GM21360 (cell line): ENCODE measurements at regions not wholly inside any gene's neighbourhood (a gene's known extent, or its start where the extent isn't known, plus 50 kb on each side); places are given as distances from the start of the nearest gene placed in this dataset.
"Not testable (repeated sequence)": the region's sequence is repeated elsewhere in the genome, so short reads cannot be mapped to it uniquely, and the experiment has no call there.

ENCODE experiments used
- ATAC-seq: cut with Tn5 transposase; IDR thresholded peaks from one replicate; pipeline ENCODE4 v1.9.1; 2021; ENCODE audit warnings: mild to moderate bottlenecking, moderate library complexity; ENCODE audit not compliant: unreplicated experiment

GRCh38 chr16:51869176-51869575 is 677.8 kb downstream of the TOX3 start:
- no peak for ATAC-seq

- no peak for ATAC-seq
These were observed 678.3 kb downstream of the TOX3 start for GRCh38 chr16:51868631-51869030.

- ATAC-seq: no peak
These were observed 679.4 kb downstream of the TOX3 start for GRCh38 chr16:51867386-51868065.

- ATAC-seq: no peak
These were observed 682.4 kb downstream of the TOX3 start for GRCh38 chr16:51864575-51864974.

- no peak for ATAC-seq
These were observed 692.5 kb downstream of the TOX3 start for GRCh38 chr16:51854401-51854951.

GRCh38 chr16:51853586-51853985 is 693.4 kb downstream of the TOX3 start:
- ATAC-seq: no peak

GRCh38 chr16:51852892-51853291 is 694.1 kb downstream of the TOX3 start:
- no peak for ATAC-seq

GRCh38 chr16:51851111-51851510 is 695.8 kb downstream of the TOX3 start:
- no peak for ATAC-seq

- ATAC-seq: no peak
These were observed 697.2 kb downstream of the TOX3 start for GRCh38 chr16:51849715-51850114.

GRCh38 chr16:51845586-51846305 is 694.7 kb upstream of the SALL1 start:
- ATAC-seq: no peak

GRCh38 chr16:51839727-51840462 is 688.8 kb upstream of the SALL1 start:
- ATAC-seq: no peak

GRCh38 chr16:51834794-51835193 is 683.7 kb upstream of the SALL1 start:
- ATAC-seq: no peak

- ATAC-seq: no peak
These were observed 683.1 kb upstream of the SALL1 start for GRCh38 chr16:51834133-51834532.

GRCh38 chr16:51831595-51832367 is 680.7 kb upstream of the SALL1 start:
- no peak for ATAC-seq

- not testable (repeated sequence) for ATAC-seq
These were observed 680.0 kb upstream of the SALL1 start for GRCh38 chr16:51831034-51831433.

- ATAC-seq: no peak
These were observed 674.7 kb upstream of the SALL1 start for GRCh38 chr16:51825779-51826178.

GRCh38 chr16:51822471-51822870 is 671.4 kb upstream of the SALL1 start:
- ATAC-seq: no peak

- no peak for ATAC-seq
These were observed 670.5 kb upstream of the SALL1 start for GRCh38 chr16:51821527-51821926.

GRCh38 chr16:51820176-51820575 is 669.1 kb upstream of the SALL1 start:
- ATAC-seq: no peak

GRCh38 chr16:51818342-51818944 is 667.4 kb upstream of the SALL1 start:
- no peak for ATAC-seq
